Peyer's patch (tissue), 4 donors: ENCODE measurements at regions not wholly inside any gene's neighbourhood (a gene's known extent, or its start where the extent isn't known, plus 50 kb on each side); places are given as distances from the start of the nearest gene placed in this dataset.

ENCODE experiments used
- CTCF ChIP-seq, 6 experiments: fragments of 450-650 bp in 4 of 6; fragments of 200-600 bp in 2 of 6; sonication (generic) in 1 of 6; IDR thresholded peaks; one replicate each; pipeline ENCODE4 v1.5.1; 2017 to 2019; ENCODE audit warnings: antibody characterized with exemption in 6 of 6, mild to moderate bottlenecking in 3 of 6, moderate library complexity in 1 of 6
- POLR2A ChIP-seq, 2 donors: fragments of 450-650 bp; IDR thresholded peaks; one replicate each; pipeline ENCODE4 v1.5.1; 2017; ENCODE audit warnings: antibody characterized with exemption in 2 of 2, mild to moderate bottlenecking in 2 of 2, moderate library complexity in 2 of 2

- TF ChIP-seq CTCF (IDR thresholded peaks at IDR 0.05) (no peak), POLR2A (IDR thresholded peaks at IDR 0.05) (no peak)
Observed at GRCh38 chr4:156248917-156249316, 295.3 kb upstream of the CTSO start.
